ENCODE measurements at regions not wholly inside any gene's neighbourhood (a gene's known extent, or its start where the extent isn't known, plus 50 kb on each side); places are given as distances from the start of the nearest gene placed in this dataset.

DNA sequence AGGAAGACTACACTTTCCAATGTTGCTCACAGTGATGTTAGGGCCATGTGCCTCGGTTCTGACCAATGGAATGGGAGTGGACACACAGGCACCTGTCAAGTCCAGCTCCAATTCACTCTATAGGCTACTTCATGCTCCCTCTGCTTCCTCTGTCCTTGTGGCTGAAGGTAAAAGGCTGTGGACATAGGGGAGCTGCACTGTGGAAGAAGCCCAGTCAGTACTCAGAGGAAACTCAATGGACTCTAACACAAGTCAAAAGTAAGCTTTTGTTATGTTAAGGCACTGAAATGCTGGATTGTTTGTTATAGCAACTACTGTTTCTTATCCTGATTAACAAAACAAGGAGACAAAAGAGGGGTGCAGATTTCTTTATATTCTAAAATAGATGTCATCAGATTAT lies 278.2 kb downstream of the BCL11B start:
- Histone ChIP-seq H3K9me3 (ENCODE audit: low read depth, low read length) (no peaks in the 10 kb centered on the region), H3K4me3 (ENCODE audit: low read length) (no peak overlapping the region), H3K4me1 (ENCODE audit: insufficient read depth, low read length) (no peaks in the 10 kb centered on the region), H3K27me3 (ENCODE audit: insufficient read depth, low read length) (no peaks in the 10 kb centered on the region)

DNA sequence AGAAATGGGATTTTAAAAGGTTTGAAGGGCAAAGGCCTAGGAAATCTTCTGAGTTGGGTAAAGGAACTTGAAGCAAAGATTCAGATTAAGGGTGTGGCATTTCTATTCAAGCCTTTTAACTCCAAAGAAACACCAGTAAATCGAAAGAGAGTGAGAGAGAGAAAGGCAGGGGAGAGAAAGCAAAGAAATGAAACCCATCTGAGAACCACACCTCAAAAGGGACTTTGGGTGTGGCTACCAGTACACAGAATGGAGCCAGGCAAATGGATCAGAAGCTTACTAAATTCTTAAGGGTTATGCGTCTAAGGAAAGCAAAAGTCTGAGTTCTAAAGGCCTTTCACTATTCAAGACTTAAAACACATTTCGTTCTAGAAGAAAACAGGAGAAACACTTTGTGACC lies 277.4 kb downstream of the BCL11B start:
- Histone ChIP-seq H3K27me3 (ENCODE audit: insufficient read depth, low read length) (no peaks in the 10 kb centered on the region), H3K4me1 (ENCODE audit: insufficient read depth, low read length) (no peaks in the 10 kb centered on the region), H3K9me3 (ENCODE audit: low read depth, low read length) (no peaks in the 10 kb centered on the region), H3K4me3 (ENCODE audit: low read length) (no peak overlapping the region)

DNA sequence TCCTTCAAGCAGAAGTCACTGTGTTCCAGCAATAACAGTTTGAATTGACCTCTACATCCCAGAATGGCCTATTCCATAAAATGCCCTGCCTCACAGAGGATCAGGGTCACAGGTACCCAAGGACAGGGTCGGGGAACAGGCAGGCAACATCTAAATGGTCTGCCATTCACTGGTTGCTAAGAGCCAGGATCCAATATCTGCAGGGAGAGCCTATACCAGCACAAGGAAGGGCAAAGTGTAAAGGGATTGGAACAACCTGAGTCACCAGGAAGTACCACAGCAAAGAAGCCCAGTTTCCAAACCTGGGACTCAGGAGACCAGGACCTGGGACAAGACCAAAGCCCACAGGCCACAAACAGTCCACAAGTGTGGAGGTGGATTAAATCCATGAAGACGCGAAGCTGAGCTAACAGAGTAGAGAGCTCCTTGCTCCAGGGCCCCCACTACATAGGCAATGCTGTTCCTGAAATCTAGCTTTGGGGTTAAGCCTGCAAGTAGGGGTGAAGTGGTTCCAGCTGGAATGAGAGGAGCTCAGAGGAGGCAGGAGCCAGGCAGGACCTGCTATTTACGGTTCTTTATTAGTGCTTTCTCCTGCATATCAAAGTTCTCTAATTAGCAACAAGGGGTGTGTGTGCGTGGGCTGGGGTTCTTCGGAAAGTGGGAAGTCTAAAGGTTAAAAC lies 274.3 kb downstream of the BCL11B start:
- no peak overlapping the region for H3K4me3 ChIP-seq (ENCODE audit: low read length)
- no peaks in the 10 kb centered on the region for H3K4me1 ChIP-seq (ENCODE audit: insufficient read depth, low read length)
- H3K27me3 ChIP-seq (ENCODE audit: insufficient read depth, low read length) = no peaks in the 10 kb centered on the region
- no peaks in the 10 kb centered on the region for H3K9me3 ChIP-seq (ENCODE audit: low read depth, low read length)

DNA sequence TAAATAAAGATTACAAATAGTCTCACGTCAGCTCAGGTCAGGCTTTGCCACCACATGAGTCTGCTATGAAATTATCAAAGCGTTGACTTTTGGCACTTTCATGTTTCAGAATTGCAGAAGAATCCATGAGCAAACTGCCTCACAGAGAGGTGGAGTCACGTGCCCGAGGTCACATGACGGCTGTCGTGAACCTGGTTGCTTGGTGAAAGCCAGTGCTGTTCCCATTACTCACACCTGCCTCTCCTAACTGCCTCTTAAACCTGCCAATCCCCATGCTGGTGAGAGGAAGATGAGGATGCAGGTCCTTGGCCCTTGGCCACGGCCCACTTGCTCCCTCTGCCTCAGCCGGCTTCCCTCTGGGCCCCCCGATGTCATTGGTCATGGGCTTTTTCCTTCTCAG lies 272.7 kb downstream of the BCL11B start:
- Histone ChIP-seq H3K4me3 (ENCODE audit: low read length) (no peak overlapping the region), H3K27me3 (ENCODE audit: insufficient read depth, low read length) (no peaks in the 10 kb centered on the region), H3K4me1 (ENCODE audit: insufficient read depth, low read length) (no peaks in the 10 kb centered on the region), H3K9me3 (ENCODE audit: low read depth, low read length) (no peaks in the 10 kb centered on the region)

DNA sequence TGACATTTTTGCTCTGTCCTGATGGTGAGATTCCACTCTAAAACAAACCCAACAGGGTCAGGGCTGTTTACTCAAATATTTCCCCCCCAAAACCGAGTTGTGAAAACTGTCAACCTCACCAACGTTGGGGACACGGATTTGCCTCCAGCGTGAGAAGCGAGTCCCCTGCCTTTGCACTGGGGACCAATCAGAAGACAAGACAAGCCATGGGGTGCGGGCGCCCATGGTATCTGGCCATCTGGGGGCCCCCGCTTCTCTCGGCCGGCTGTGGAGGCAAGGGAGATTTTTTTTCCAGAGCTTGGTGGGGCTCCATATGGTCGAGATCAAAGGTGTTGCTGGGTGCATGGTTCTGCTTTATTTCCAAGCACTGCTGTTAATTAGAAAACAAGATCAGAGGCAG lies 272.1 kb downstream of the BCL11B start:
- H3K4me3 ChIP-seq (ENCODE audit: low read length) = no peak overlapping the region
- no peaks in the 10 kb centered on the region for H3K9me3 ChIP-seq (ENCODE audit: low read depth, low read length)
- H3K4me1 ChIP-seq (ENCODE audit: insufficient read depth, low read length) = no peaks in the 10 kb centered on the region
- H3K27me3 ChIP-seq (ENCODE audit: insufficient read depth, low read length) = no peaks in the 10 kb centered on the region

DNA sequence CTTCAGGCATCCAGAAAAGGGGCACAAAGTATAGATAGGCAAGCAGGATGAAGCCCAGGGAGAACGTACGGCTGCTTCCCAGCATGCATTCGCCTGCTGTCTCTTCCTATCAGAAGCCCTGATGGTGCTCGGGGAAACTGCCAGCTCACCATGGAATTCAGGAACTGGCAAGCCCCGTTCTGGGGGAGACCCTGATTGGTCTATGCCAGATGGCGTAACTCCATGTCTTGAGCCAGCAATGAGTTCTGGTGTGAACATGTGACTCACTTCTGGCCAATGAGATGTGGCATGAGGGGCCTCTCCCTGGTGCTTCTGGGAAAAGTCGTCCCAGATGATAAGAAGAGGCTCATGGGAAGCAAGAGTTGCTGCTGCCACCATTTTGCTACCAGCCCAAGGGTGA lies 270.8 kb downstream of the BCL11B start:
- Histone ChIP-seq H3K27me3 (ENCODE audit: insufficient read depth, low read length) (no peaks in the 10 kb centered on the region), H3K4me1 (ENCODE audit: insufficient read depth, low read length) (no peaks in the 10 kb centered on the region), H3K9me3 (ENCODE audit: low read depth, low read length) (no peaks in the 10 kb centered on the region), H3K4me3 (ENCODE audit: low read length) (no peak overlapping the region)

DNA sequence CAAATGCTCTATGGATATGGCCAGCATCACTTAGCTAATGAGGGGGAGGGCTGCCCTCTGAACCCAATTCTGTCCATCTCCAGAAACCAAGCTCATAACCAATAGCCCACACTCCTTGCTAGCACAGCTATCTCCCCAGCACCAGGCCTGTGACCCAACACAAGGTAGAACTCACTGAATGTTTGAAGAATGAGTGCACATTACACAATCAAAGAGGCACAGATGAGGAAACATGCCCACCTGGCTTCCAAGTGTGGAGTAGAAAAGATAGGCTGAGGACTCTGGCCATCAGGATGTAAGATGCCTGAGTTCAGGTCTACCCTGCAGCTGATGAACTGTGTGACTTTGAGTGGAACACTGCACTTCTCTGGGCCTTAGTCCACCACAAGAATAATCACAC lies 268.4 kb downstream of the BCL11B start:
- no peaks in the 10 kb centered on the region for H3K4me1 ChIP-seq (ENCODE audit: insufficient read depth, low read length)
- H3K4me3 ChIP-seq (ENCODE audit: low read length) = no peak overlapping the region
- H3K27me3 ChIP-seq (ENCODE audit: insufficient read depth, low read length) = no peaks in the 10 kb centered on the region
- H3K9me3 ChIP-seq (ENCODE audit: low read depth, low read length) = no peaks in the 10 kb centered on the region

DNA sequence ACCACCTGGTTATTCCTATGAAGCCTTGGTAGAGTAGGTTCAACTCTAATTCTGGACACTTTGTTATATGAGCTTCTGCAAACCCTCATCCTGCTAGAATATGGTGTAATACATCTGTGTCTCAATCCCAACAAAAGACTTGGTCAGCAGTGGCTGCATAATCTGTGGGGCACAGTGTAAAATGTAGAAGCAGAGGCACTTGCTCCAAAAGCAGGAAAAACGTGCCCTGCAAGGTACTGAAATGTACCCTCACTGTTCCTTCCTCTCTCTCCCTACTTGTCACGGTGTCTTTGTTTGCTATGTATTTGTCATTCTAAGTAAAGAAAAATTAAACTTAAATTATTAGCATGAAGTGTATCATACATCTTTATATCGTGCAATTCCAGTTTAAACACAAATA lies 267.9 kb downstream of the BCL11B start:
- no peaks in the 10 kb centered on the region for H3K27me3 ChIP-seq (ENCODE audit: insufficient read depth, low read length)
- H3K4me3 ChIP-seq (ENCODE audit: low read length) = no peak overlapping the region
- H3K4me1 ChIP-seq (ENCODE audit: insufficient read depth, low read length) = no peaks in the 10 kb centered on the region
- no peaks in the 10 kb centered on the region for H3K9me3 ChIP-seq (ENCODE audit: low read depth, low read length)

DNA sequence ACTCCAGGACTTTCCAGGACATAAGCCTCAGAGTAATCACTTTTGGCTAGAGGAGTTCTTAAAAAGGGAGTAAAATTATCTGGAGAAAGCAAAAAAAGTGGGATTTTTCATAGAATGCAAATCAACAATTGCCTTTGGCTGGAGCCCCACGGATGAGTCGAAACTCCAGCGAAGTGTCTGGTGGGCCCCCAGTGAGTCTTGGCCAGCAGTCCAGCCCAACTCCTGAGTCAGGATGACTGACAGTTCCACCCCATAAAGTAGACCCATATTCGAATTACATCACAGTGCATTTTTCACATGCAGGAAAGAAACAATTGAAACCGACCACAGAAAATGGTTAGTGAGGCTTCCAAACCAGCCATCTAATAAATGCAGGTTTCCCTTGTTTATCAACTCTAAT lies 265.7 kb downstream of the BCL11B start:
- Histone ChIP-seq H3K9me3 (ENCODE audit: low read depth, low read length) (no peaks in the 10 kb centered on the region), H3K27me3 (ENCODE audit: insufficient read depth, low read length) (no peaks in the 10 kb centered on the region), H3K4me3 (ENCODE audit: low read length) (no peak overlapping the region), H3K4me1 (ENCODE audit: insufficient read depth, low read length) (no peaks in the 10 kb centered on the region)

DNA sequence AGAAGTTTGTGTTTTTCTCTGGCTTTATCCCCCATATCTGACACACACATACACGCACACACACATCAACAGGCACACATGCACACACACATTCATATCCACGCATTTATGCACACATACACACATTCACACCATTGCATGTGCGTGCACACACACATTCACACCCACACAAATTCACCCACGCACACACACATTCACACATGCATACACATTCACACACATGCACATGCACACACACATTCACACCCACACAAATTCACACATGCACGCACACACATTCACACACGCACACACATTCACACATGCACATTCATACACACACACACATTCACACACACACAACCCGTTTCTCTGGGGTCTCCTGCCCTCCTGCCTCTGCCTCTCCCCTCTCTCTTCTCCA lies 264.2 kb downstream of the BCL11B start:
- H3K9me3 ChIP-seq (ENCODE audit: low read depth, low read length) = no peaks in the 10 kb centered on the region
- H3K4me3 ChIP-seq (ENCODE audit: low read length) = no peak overlapping the region
- H3K4me1 ChIP-seq (ENCODE audit: insufficient read depth, low read length) = no peaks in the 10 kb centered on the region
- no peaks in the 10 kb centered on the region for H3K27me3 ChIP-seq (ENCODE audit: insufficient read depth, low read length)

DNA sequence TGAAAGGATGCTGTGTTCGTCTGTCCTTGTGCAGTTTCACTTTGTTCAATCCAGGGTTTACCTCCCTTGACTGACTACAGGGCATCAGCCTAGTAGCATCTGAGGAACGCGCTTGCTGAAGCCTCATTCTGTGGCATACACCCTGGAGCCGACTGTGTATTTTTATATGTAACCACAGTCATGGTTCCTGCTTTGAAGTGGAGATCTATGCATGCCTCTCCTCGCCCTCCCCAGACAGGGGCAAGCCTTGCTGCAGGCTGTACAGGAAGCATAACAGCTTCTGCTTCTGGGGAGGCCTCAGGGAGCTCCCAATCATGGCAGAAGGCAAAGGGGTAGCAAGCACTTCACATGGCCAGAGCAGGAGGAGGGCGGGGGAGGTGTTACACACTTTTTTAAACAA lies 262.1 kb downstream of the BCL11B start:
- no peaks in the 10 kb centered on the region for H3K27me3 ChIP-seq (ENCODE audit: insufficient read depth, low read length)
- no peaks in the 10 kb centered on the region for H3K4me1 ChIP-seq (ENCODE audit: insufficient read depth, low read length)
- no peaks in the 10 kb centered on the region for H3K9me3 ChIP-seq (ENCODE audit: low read depth, low read length)
- no peak overlapping the region for H3K4me3 ChIP-seq (ENCODE audit: low read length)

DNA sequence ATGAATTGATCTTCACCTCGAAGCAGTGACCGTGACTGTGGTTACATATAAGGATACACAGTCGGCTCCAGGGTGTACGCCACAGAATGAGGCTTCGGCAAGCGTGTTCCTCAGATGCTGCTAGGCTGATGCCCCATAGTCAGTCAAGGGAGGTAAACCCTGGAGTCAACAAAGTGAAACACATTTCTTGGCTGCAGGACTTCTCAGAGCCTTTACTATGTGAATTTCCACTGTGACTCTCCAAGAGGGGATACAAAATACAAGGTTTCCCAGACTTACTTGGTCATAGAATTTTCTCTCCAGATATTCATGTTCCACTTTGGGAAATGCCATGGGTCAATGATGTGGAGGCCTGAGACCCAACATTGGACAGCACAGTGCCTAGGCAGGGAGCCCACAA lies 260.6 kb downstream of the BCL11B start:
- H3K4me3 ChIP-seq (ENCODE audit: low read length) = no peak overlapping the region
- H3K4me1 ChIP-seq (ENCODE audit: insufficient read depth, low read length) = no peaks in the 10 kb centered on the region
- no peaks in the 10 kb centered on the region for H3K27me3 ChIP-seq (ENCODE audit: insufficient read depth, low read length)
- H3K9me3 ChIP-seq (ENCODE audit: low read depth, low read length) = no peaks in the 10 kb centered on the region

DNA sequence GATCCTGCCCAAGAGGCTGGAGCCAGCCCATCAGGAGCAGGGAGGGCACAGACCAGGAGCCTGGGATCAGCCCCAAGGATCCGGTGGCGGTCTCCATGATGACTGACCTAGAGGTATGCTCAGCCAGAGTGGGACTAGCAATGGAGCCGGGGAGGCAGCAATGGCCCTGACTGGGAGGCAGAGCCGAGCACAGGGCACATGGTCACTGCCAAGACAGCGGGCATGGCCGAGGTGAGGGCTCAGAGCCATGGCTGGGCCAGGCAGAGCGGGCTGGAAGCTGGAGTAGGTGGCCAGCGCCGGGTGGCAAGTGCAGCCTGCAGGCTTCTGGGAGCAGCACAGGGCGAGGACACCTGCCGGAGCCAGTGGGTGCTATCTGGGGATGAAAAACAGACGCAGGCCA lies 259.3 kb downstream of the BCL11B start:
- Histone ChIP-seq H3K27me3 (ENCODE audit: insufficient read depth, low read length) (no peaks in the 10 kb centered on the region), H3K9me3 (ENCODE audit: low read depth, low read length) (no peaks in the 10 kb centered on the region), H3K4me3 (ENCODE audit: low read length) (no peak overlapping the region), H3K4me1 (ENCODE audit: insufficient read depth, low read length) (no peaks in the 10 kb centered on the region)

DNA sequence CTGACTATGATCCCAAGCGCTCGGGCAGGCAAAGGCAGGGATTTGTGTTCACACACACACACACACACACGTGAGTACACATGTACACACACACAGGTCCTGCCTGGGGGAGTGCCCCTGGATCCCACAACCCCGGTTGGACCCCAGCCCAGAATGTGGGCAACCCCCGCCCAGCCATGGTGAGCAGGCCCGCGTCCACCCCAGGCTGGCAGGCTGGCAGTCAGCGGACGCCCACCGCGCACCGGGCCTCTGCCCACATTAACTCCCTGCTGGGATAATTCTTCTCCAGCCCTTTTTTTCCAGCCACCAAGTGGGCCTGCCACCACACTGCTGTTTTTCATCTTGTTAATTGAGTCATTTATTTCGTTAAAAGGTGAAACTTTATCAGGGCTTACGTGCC lies 256.2 kb downstream of the BCL11B start:
- Histone ChIP-seq H3K4me1 (ENCODE audit: insufficient read depth, low read length) (no peaks in the 10 kb centered on the region), H3K27me3 (ENCODE audit: insufficient read depth, low read length) (no peaks in the 10 kb centered on the region), H3K9me3 (ENCODE audit: low read depth, low read length) (no peaks in the 10 kb centered on the region), H3K4me3 (ENCODE audit: low read length) (no peak overlapping the region)

DNA sequence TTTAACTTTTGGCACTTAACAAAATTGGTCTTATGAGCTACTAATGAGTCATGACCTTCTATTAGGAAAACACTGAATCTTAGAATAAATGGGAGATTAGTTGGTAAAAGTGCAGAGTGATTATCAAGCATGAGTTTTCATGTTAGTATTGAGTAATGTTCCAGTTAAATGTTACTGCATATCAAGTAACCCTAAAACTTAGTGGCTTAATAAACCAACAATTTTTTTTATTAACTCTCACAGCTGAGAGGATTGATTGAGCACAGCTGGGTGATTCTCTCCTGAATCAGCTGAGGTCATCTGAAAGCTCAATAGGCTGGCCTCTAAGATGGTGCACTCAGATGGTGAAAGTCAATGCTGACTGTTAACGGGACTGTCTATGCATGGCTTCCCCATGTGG lies 248.6 kb downstream of the BCL11B start:
- Histone ChIP-seq H3K9me3 (ENCODE audit: low read depth, low read length) (no peaks in the 10 kb centered on the region), H3K27me3 (ENCODE audit: insufficient read depth, low read length) (no peaks in the 10 kb centered on the region), H3K4me3 (ENCODE audit: low read length) (no peak overlapping the region), H3K4me1 (ENCODE audit: insufficient read depth, low read length) (peaks cover 12% of the 10 kb centered on the region)

DNA sequence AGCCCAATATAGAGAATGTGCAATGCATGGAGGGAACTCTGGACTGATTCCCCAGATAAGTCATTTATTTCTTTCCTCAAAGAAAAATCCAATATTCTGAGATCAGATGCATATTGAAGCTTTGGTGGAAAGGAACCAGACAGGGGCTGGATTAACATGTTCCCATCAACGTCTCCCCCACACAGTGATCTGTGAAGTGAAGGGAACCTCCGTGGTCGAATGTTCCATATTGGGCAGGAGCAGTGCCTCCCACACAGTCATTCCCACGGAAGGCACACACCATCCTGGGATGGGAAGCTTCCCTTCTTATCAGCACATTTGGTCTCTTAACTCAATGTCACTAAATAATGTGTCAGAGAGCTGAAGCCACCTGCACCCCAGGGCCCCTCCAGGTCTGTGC lies 247.1 kb downstream of the BCL11B start:
- H3K4me3 ChIP-seq (ENCODE audit: low read length) = no peak overlapping the region
- H3K27me3 ChIP-seq (ENCODE audit: insufficient read depth, low read length) = no peaks in the 10 kb centered on the region
- H3K4me1 ChIP-seq (ENCODE audit: insufficient read depth, low read length) = peaks cover 12% of the 10 kb centered on the region
- H3K9me3 ChIP-seq (ENCODE audit: low read depth, low read length) = no peaks in the 10 kb centered on the region
